ENCODE measurements at regions not wholly inside any gene's neighbourhood (a gene's known extent, or its start where the extent isn't known, plus 50 kb on each side); places are given as distances from the start of the nearest gene placed in this dataset.
"Not testable (repeated sequence)": the region's sequence is repeated elsewhere in the genome, so short reads cannot be mapped to it uniquely, and the experiment has no call there.

DNA sequence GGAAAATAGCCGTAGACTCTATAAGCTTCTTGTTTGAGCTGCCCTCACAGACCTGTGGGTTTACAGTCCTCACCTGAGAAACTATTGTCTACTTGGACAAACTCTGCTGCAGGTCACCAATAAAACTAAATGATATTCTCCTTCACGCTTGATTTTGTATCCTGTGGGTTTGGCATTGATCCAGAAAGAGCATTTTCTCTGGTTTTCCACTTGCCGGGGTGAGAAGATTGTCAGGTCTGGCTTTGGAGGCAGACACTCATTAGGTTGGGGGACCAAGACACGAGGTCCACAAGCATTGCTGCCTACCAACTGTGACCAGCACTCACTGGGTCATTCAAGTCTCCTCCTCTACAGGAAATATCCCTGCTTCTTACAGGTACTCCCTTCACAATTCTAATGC, 68.5 kb downstream of the CDC14C start:
- H3K4me3 ChIP-seq (ENCODE audit: low read depth, low read length) = no peak overlapping the region

GRCh38 chr7:49001610-49002033, 77.3 kb downstream of the CDC14C start:
- H3K4me3 ChIP-seq (ENCODE audit: low read depth, low read length) = no peak overlapping the region
- H3K9ac ChIP-seq (ENCODE audit: low read length) = no peak overlapping the region
- no peaks in the 10 kb centered on the region for H3K27me3 ChIP-seq (ENCODE audit: control insufficient read depth, insufficient read depth, low read length)
- H3K9me3 ChIP-seq (ENCODE audit: control insufficient read depth, insufficient read depth, low read depth, low read length) = peaks cover 3% of the 10 kb centered on the region; the same call in 1 of the 2 replicates
- no peak overlapping the region for H3K27ac ChIP-seq (ENCODE audit: low read depth, low read length)
- no peaks in the 10 kb centered on the region for H3K36me3 ChIP-seq (ENCODE audit: control insufficient read depth, insufficient read depth, low read length)
- H3K4me1 ChIP-seq (ENCODE audit: control insufficient read depth, insufficient read depth, low read length) = peaks cover 3% of the 10 kb centered on the region; the same call in 1 of the 2 replicates

More for the DNA sequence above, 68.5 kb downstream of the CDC14C start:
- Histone ChIP-seq H3K27ac (ENCODE audit: low read depth, low read length) (no peak overlapping the region), H3K9ac (ENCODE audit: low read length) (no peak overlapping the region), H3K9me3 (ENCODE audit: control insufficient read depth, insufficient read depth, low read depth, low read length) (no peaks in the 10 kb centered on the region), H3K36me3 (ENCODE audit: control insufficient read depth, insufficient read depth, low read length) (no peaks in the 10 kb centered on the region), H3K4me1 (ENCODE audit: control insufficient read depth, insufficient read depth, low read length) (no peaks in the 10 kb centered on the region), H3K27me3 (ENCODE audit: control insufficient read depth, insufficient read depth, low read length) (no peaks in the 10 kb centered on the region)

- H3K27me3 ChIP-seq (ENCODE audit: control insufficient read depth, insufficient read depth, low read length) = no peaks in the 10 kb centered on the region
- H3K4me1 ChIP-seq (ENCODE audit: control insufficient read depth, insufficient read depth, low read length) = no peaks in the 10 kb centered on the region
- peaks cover 26% of the 10 kb centered on the region for H3K9me3 ChIP-seq (ENCODE audit: control insufficient read depth, insufficient read depth, low read depth, low read length)
- no peak overlapping the region for H3K9ac ChIP-seq (ENCODE audit: low read length)
- no peak overlapping the region for H3K4me3 ChIP-seq (ENCODE audit: low read depth, low read length)
- H3K36me3 ChIP-seq (ENCODE audit: control insufficient read depth, insufficient read depth, low read length) = no peaks in the 10 kb centered on the region
- H3K27ac ChIP-seq (ENCODE audit: low read depth, low read length) = no peak overlapping the region
These were observed 86.4 kb downstream of the CDC14C start for GRCh38 chr7:49010717-49011116.

DNA sequence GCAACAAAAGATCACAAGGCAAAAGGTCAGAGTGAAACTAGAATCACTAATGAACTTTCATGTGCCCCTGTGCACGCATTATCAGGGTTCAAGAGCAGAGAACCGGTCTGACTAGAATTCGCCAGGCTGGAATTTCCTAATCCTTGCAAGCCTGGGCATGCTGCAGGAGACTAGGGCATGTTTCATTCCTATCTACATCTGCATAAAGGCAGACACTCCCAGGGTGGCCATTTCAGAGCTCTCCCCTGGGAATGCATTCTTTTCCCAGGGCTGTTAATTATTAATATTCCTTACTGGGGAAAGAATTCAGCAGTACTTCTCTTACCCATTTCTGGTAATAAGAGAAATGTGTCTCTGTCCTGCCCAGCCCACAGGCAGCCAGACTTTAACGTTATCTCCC, 90.5 kb downstream of the CDC14C start:
- Histone ChIP-seq H3K4me3 (ENCODE audit: low read depth, low read length) (no peak overlapping the region), H3K36me3 (ENCODE audit: control insufficient read depth, insufficient read depth, low read length) (no peaks in the 10 kb centered on the region), H3K4me1 (ENCODE audit: control insufficient read depth, insufficient read depth, low read length) (no peaks in the 10 kb centered on the region), H3K27ac (ENCODE audit: low read depth, low read length) (no peak overlapping the region), H3K9ac (ENCODE audit: low read length) (no peak overlapping the region), H3K27me3 (ENCODE audit: control insufficient read depth, insufficient read depth, low read length) (no peaks in the 10 kb centered on the region), H3K9me3 (ENCODE audit: control insufficient read depth, insufficient read depth, low read depth, low read length) (peaks cover 28% of the 10 kb centered on the region)

DNA sequence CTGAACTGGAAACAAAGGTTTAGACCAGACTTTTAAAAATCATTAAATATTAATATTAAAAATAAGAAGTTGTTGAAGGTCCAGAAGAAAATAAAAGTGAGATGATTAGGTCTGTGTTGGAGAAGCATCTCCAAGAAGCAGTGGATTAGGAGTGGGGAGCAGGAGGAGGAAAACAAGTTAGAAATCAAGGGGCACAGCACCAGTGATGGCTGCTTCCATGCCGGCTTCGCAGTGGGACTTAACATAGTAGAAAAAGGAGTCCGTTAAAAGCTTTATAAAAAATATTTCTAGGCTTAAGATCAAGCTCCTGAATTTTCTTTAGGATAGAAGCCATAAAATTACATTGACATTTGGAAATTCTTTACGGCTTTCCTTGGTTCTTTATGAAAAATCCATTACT, 95.8 kb downstream of the CDC14C start:
- H3K4me3 ChIP-seq (ENCODE audit: low read depth, low read length) = no peak overlapping the region
- no peaks in the 10 kb centered on the region for H3K27me3 ChIP-seq (ENCODE audit: control insufficient read depth, insufficient read depth, low read length)
- H3K9ac ChIP-seq (ENCODE audit: low read length) = no peak overlapping the region
- no peaks in the 10 kb centered on the region for H3K36me3 ChIP-seq (ENCODE audit: control insufficient read depth, insufficient read depth, low read length)
- H3K4me1 ChIP-seq (ENCODE audit: control insufficient read depth, insufficient read depth, low read length) = peaks cover 15% of the 10 kb centered on the region
- no peak overlapping the region for H3K27ac ChIP-seq (ENCODE audit: low read depth, low read length)
- H3K9me3 ChIP-seq (ENCODE audit: control insufficient read depth, insufficient read depth, low read depth, low read length) = peaks cover 14% of the 10 kb centered on the region

DNA sequence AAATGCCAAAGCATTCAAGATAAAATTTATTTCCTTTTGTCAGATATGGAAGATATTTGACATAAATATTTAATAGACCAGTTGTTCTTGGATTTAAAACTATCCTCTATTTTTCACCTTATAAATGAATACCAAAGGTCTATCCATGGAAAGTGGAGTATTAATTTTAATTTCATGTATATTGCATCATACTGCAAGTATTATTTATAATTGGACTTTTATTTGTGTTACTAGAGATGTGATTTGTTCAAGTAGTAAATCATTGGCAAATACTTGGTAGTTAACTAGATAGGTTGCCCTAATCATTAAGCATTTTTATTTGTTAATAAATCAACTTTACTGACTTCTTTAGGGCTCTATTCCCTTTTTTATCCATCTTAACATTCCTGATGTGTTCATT, 98.1 kb downstream of the CDC14C start:
- Histone ChIP-seq H3K4me1 (ENCODE audit: control insufficient read depth, insufficient read depth, low read length) (peaks cover 24% of the 10 kb centered on the region), H3K4me3 (ENCODE audit: low read depth, low read length) (no peak overlapping the region)

DNA sequence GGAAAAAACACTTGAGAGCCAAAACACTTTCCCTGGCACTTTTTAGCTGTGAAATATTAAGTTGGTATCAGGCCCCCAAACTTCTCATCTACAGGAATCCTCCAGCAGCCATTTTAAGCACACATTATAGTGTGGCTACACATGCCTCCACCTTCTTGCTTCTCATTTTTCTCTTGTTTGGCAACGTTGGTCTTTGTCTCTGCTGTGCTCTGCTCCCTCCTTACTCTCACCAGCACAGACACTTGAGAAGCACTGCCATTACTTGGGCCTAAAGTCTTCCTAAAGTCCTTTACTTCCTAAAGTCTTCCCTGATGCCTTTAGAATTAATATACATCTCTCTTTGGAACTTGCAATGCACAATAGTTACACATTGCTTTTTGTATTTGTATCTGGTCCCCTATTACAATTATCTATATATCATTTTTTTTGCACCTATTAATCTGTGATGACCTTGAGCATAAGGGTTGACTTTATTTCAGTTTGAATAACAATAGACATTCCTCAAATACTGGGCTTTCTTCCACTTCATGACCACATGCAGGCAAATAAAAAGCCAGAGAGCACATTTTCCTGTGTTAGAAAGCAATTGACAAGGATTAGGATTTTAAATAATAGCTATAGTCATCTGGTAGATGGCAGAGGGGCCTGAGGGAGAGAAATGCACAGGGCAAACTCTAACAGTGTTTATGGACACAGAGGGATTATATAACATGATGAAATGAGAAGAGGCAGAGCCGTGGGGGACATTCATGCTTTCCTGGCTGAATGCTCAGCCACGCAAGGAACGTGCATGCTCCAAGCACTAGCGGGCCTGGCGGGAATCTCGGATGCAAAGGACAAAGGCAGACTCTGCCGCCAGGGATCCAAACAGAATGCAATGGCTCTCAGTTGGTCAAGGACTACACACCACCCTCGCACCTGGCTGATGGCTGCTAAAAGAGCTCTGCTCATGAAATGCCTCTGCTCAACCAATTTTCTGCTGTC, 99.3 kb downstream of the CDC14C start:
- no peaks in the 10 kb centered on the region for H3K9me3 ChIP-seq (ENCODE audit: control insufficient read depth, insufficient read depth, low read depth, low read length)
- H3K36me3 ChIP-seq (ENCODE audit: control insufficient read depth, insufficient read depth, low read length) = no peaks in the 10 kb centered on the region
- peak overlapping the region; percentile 11 for H3K9ac ChIP-seq (ENCODE audit: low read length)
- no peak overlapping the region for H3K4me3 ChIP-seq (ENCODE audit: low read depth, low read length)
- peak overlapping the region; percentile 71 for H3K27ac ChIP-seq (ENCODE audit: low read depth, low read length)
- H3K4me1 ChIP-seq (ENCODE audit: control insufficient read depth, insufficient read depth, low read length) = peaks cover 24% of the 10 kb centered on the region
- H3K27me3 ChIP-seq (ENCODE audit: control insufficient read depth, insufficient read depth, low read length) = no peaks in the 10 kb centered on the region

More for the DNA sequence above, 98.1 kb downstream of the CDC14C start:
- Histone ChIP-seq H3K36me3 (ENCODE audit: control insufficient read depth, insufficient read depth, low read length) (no peaks in the 10 kb centered on the region), H3K27ac (ENCODE audit: low read depth, low read length) (no peak overlapping the region), H3K27me3 (ENCODE audit: control insufficient read depth, insufficient read depth, low read length) (no peaks in the 10 kb centered on the region), H3K9me3 (ENCODE audit: control insufficient read depth, insufficient read depth, low read depth, low read length) (no peaks in the 10 kb centered on the region), H3K9ac (ENCODE audit: low read length) (no peak overlapping the region)

DNA sequence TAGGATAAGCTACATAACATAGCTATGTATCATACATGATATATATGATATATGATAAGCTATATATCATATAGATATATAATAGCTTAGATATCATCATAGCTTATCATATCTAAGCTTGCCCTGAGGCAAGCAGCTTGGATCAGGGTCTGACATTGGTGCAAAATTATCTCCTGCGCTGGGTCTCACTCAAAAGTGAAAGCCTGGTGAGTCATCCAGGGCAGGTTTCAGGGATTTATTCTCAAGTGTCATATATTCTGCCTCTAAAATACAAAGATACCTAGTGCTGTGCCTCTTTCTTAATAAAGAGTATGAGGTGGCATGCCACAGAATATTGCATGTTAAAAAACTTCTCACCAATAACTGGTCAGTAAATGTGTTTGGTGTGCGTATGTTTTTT, 105.9 kb downstream of the CDC14C start:
- Histone ChIP-seq H3K9ac (ENCODE audit: low read length) (no peak overlapping the region), H3K4me1 (ENCODE audit: control insufficient read depth, insufficient read depth, low read length) (peaks cover 16% of the 10 kb centered on the region), H3K27ac (ENCODE audit: low read depth, low read length) (no peak overlapping the region), H3K4me3 (ENCODE audit: low read depth, low read length) (no peak overlapping the region), H3K27me3 (ENCODE audit: control insufficient read depth, insufficient read depth, low read length) (no peaks in the 10 kb centered on the region), H3K9me3 (ENCODE audit: control insufficient read depth, insufficient read depth, low read depth, low read length) (no peaks in the 10 kb centered on the region), H3K36me3 (ENCODE audit: control insufficient read depth, insufficient read depth, low read length) (no peaks in the 10 kb centered on the region)

DNA sequence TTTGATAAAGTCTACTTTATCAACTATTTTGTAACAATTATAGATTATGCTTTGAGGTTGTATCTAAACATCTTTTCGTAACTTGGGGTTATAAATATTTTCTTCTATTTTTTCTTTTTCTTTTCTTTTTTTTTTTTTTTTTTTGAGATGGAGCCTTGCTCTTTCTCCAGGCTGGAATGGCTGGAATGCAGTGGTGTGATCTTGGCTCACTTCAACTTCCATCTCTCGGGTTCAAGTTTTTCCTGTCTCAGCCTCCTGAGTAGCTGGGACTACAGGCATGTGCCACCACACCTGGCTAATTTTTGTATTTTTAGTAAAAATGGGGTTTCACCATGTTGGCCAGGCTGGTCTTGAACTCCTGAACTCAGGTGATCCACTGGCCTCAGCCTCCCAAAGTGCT, 108.8 kb downstream of the CDC14C start:
- H3K27ac ChIP-seq (ENCODE audit: low read depth, low read length); H3K9me3 ChIP-seq (ENCODE audit: control insufficient read depth, insufficient read depth, low read depth, low read length); H3K27me3 ChIP-seq (ENCODE audit: control insufficient read depth, insufficient read depth, low read length); H3K9ac ChIP-seq (ENCODE audit: low read length); H3K36me3 ChIP-seq (ENCODE audit: control insufficient read depth, insufficient read depth, low read length); H3K4me3 ChIP-seq (ENCODE audit: low read depth, low read length): not testable (repeated sequence)
- H3K4me1 ChIP-seq (ENCODE audit: control insufficient read depth, insufficient read depth, low read length) = peaks cover 28% of the 10 kb centered on the region

DNA sequence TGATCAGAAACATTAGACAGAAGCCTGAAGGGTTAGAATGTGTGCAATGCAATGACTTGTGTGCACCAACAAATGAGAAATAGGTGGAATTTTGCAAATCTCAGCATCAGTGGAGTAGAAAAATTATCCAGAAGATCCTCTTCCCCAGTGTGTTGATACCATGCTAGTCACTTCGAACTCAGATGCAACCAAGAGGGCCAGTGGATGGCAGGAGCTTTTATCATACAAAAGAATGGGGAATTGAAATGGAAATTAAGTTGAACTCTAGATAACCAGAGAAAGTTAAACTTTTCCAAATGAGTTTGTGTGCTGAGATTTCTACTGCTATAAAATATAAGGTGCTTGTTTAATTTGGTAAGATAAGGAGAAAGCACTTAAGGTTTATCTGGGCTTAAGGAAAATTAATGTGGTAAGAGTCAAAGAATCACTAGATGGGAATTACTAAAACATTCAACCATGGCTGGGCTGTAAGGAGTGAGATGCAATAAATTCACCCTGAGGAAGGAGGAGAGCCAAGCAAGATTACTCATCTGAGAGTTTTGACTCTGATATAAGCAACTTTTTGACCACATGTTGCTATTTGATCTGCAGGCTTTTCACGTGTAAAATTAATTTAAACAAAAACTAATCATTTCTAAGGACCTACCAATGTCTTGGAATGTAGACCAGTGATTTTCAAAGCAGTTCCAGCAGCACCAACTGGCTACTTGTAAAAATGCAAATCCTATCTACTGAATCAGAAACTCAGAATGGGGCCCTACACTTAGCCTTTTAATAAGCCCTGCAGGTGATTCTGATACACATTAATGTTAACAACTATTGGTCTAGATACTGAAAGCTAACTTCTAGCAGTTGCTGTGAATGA, 113.2 kb downstream of the CDC14C start:
- Histone ChIP-seq H3K27ac (ENCODE audit: low read depth, low read length) (peak overlapping the region; percentile 77), H3K9ac (ENCODE audit: low read length) (peak overlapping the region; percentile 66), H3K27me3 (ENCODE audit: control insufficient read depth, insufficient read depth, low read length) (no peaks in the 10 kb centered on the region), H3K4me1 (ENCODE audit: control insufficient read depth, insufficient read depth, low read length) (peaks cover 35% of the 10 kb centered on the region), H3K36me3 (ENCODE audit: control insufficient read depth, insufficient read depth, low read length) (no peaks in the 10 kb centered on the region), H3K9me3 (ENCODE audit: control insufficient read depth, insufficient read depth, low read depth, low read length) (no peaks in the 10 kb centered on the region; the same call in 1 of the 2 replicates), H3K4me3 (ENCODE audit: low read depth, low read length) (peak overlapping the region; percentile 24)
